Stimulated activated CD8-positive, alpha-beta memory T cell treated with anti-CD3 and anti-CD28 coated beads, Interleukin-12 subunit alpha, Interleukin-12 subunit beta, amount 100 ng/mL, for 4 hours (primary cell): ENCODE measurements at regions not wholly inside any gene's neighbourhood (a gene's known extent, or its start where the extent isn't known, plus 50 kb on each side); places are given as distances from the start of the nearest gene placed in this dataset.
"Not testable (repeated sequence)": the region's sequence is repeated elsewhere in the genome, so short reads cannot be mapped to it uniquely, and the experiment has no call there.

Experiments
- DNase-seq: peaks from one replicate; pipeline ENCODE4 v3.0.0-alpha.2; 2020; ENCODE audit warnings: low read depth

DNA sequence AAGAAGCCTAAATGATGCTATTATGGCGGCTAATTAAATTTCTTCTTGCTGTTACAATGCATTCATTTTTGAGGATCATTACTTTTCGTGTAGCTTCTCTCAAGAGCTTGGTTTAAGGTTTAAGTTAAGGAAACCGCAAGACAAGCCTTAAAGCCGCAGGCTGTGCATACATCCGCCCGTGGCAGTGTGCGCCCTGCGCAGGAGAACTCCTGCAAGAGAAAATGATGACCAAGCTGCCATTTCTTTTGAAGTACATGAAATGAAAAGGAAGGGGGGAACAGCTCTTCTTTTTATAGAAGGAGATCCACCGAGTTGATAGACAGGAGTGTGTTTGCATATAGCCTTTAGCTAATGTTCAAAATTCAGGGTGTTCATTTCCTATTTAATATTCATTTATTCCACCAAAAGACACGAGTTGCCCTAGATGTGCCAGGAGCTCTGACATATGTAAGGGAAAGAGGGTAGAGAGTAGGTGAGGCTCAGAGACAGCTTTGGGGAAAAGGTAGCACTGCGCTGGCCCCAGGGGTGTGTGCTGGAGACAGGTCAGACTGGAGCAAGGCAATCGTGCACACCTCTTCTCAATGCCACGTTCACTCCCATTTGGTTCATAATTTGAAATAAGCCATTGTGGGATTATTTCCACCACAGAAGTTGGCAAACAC is 112.1 kb upstream of the LDB2 start:
- no peak for DNase-seq

DNA sequence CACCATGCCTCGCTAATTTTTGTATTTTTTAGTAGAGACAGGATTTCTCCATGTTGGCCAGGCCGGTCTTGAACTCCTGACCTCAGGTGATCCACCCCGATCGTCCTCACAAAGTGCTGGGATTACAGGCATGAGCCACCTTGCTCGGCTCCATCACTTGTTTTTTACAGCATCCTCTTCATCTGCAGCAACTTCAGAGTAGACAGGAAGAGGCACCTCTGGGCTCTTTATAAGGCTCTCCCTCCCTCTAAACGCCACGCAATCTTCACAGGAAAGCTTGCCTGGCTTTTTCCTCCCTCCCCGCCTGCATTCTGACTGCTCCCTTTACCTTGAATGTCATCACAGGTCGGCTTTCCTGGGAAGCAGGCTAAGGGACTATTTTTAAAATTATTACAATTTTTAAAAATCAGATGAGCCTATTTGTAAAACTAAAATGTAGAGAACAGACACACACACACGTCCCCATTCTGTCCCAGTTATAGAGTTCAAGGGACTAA is 111.5 kb upstream of the LDB2 start:
- DNase-seq, result no peak

DNA sequence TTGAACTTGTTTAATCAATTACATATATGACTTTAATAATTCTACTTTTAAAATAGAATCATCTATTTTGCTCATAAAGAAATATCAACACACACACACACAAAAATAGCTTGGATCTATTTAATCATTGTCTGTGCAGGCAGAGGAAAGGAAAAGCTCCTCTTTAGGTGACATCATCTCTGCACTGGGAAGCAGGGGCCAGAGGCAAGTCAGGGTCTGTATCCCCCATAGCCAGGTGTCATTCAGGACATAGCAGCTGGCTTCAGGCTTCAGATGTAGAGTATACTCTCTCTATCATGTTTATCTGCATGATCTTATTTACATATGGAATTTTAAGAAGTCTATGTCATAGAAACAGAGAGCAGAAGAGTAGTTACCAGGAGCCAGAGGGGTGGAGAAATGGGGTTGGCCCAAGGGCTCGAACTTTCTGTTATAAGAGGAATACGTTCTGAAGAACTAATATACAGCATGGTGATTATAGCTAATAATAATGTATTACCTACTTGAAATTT is 110.4 kb upstream of the LDB2 start:
- no peak for DNase-seq

DNA sequence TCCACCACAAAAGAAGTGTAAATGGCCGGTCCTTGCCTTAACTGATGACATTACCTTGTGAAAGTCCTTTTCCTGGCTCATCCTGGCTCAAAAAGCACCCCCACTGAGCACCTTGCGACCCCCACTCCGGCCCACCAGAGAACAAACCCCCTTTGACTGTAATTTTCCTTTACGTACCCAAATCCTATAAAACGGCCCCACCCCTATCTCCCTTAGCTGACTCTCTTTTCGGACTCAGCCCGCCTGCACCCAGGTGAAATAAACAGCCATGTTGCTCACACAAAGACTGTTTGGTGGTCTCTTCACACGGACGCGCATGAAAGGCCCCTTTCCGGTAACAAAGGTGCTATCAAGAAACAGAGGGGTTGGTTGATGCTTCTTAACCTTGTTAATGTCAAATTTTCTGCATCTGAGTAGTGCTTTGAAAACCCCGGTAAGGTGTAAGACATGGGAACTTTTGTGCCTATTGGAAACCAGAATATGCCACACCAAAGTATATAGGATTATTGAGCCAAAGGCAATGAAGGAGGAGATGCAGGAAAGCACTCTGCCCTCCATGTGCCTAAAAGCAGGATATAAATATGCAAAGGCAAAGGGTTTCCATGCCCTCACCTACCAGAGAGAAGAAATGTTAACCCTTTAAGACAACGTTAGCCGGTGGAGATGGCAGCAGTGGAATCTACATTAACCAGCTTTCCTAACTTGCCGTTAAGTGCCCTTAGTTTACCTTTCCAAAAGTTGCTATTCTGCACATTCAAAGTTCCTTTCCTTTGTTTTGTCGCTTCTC is 105.4 kb upstream of the LDB2 start:
- DNase-seq, result not testable (repeated sequence)

DNA sequence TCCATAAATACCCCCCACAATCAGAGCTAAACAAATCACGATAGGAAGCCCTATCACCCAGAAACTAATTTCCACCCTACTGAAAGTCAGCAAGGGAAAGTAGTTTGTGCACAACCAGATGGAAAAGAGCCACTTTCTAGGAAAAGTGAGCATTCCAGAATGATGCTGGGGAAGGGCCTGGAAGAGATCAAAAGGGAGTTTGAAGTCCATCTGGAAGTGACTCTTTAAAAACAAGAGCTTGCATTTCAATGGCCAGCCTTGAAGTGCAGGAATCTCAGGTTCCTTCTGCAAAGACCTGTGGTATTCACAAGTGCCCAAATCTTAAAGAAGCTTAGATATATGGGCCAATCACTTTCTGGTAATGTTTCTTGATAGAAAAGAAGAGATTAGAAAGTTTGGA is 97.0 kb upstream of the LDB2 start:
- no peak for DNase-seq

DNA sequence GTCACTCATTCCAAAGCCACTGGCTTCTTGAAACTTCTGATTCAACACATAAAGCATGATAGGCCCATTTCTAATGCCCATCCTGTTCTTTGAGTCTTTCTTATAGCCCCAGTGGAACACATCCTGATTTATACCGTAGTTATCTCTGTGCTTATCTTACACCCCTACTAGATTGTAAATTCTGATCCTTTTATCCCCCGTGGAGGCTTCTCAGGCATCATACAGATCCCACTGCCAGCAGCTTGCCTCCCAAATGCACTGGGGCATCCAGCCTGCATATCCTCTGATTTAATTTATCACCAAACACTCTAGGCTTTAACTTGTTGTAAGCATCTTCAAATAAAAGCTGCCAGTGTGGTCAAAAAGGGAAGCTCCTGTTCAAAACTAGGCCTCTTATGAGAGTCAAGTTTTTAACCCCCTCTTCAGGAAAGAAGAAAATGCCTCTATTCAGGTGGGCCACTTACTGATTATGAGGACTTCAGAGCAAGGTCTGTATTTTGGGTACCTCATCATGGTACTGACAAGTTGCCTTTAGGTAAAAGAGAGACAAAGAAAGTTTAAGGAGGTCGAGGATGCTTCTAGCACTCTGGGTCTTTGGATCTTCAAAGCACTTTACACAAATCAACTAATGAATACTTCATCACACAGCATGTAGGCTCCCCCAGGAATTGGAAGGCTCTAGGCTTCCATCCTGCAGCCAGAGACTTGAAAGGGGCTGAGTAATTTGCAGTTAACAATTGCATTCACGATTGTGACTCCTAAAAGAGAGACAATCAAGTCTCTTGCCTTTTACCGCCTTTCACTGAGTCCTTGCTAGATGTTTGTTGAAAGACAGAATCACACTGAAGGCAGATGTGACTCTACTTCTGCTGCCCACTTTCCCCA is 95.8 kb upstream of the LDB2 start:
- no peak for DNase-seq

DNA sequence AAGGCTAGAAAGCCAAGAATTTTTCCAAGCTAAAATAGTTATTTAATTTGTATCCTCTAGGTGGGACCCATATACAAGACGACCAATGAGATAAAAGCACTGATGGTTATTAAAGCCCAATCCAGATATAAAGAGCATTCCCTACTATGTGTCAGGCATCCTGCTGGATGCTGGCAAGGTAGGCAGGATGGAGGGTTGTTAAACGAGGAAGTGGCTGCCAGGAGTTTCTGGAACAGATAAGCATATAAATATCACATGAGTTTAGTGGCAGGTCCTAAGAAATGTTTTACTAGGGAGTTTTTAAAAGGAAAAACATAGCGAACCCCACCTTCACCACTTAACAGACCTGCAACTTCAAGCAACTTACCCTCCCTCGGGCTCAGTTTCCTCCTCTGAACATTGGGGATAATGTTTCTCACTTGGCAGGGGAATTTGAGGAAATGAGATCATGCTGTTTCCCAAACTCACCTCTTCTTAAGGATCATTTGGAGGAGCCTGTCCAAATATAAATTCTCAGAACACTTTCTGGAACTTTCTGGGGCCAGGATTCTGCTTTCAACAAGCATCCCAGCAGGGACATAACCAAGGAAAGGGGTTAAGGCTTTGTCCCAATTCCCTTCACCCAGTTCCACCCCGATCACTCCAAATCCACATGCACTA is 94.3 kb upstream of the LDB2 start:
- DNase-seq, result no peak

DNA sequence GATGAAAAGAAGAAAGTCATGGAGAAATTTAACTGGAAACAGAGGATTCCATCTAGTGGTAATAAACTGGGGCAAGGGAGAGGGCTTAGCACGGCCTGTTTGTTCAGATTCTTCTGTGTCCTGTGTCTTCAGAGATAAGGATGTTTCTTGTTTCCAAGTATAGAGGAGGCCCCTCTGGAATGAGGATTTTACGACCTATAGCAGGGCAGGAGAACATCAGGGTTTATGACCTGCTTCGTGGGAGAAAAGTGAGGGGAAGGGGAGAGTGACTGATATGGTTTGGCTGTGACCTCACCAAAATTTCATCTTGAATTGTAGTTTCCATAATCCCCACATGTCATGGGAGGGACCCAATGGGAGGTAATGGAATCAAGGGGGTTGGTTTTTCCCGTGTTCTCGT is 93.0 kb upstream of the LDB2 start:
- no peak for DNase-seq

DNA sequence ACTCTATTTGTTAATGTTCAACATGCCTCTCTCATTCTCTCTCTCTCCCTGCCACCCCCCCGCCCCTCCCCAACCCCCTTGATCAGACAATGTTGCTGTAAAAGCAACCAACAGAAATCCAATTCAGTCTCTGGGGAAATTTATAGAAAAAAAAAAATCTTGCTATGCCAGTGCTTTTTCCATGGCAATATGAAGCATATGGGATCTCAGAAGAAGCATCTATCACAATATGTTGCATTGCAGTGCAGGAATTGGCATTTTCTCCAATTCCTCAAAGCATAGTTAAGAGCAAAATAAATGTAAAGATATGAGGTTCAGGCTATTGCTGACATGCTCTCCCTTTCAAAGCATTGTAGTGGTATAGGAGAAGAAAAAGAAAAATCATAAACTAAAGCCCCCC is 90.9 kb upstream of the LDB2 start:
- DNase-seq, result no peak

DNA sequence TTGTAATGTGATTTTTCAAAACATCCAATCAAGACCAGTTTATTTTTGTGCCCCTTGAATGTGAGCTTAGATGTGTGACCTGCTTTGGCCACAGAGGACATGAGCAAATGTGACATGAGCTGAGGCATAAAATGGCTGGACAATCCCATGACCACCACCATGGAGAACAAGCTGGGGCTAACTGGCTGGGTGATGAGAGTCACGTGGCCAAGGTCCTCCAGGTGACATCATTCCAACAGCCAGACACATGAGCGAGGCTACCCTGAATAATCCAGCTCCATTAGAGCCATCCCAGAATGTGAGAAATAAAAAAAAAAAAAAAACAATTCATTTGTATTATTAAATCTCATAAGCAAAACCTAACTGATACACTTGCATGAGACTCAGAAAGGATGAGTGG is 90.4 kb upstream of the LDB2 start:
- no peak for DNase-seq

DNA sequence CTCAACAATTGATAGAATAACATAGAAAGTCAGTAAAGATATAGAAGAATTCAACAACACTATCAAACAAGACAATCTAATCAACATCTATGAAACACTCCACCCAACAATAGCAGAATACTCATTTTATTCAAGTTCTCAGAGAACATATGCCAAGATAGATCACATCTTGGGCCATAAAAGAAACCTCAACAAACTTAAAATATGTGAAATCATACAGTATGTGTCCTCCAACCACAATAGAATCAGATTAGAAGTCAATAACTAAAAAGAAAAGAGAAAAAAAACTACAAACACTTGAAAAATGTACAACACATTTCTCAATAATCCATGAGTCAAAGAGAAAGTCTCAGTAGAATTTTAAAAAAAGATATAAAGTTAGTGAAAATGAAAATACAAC is 78.6 kb upstream of the LDB2 start:
- no peak for DNase-seq

DNA sequence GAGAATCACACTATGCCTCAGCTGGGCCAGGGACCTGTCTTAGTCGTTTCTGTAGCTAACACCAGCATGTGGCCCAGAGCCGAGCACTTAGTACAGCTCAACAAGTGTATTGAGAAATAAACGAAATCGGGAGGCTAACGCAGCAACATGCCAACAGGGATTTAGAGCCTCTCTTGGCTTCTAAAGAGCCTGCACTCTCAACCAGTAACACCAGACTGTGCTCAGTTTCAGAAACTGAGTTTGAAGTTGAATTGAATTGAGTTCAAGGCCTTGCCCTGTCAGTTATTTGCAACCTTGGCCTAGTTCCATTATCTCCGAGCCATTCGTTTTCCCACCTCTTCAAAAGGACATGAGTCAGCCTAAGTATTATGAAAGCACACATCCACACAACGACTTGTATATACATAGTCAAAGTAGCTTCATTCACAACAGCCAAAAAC is 71.3 kb upstream of the LDB2 start:
- no peak for DNase-seq

DNA sequence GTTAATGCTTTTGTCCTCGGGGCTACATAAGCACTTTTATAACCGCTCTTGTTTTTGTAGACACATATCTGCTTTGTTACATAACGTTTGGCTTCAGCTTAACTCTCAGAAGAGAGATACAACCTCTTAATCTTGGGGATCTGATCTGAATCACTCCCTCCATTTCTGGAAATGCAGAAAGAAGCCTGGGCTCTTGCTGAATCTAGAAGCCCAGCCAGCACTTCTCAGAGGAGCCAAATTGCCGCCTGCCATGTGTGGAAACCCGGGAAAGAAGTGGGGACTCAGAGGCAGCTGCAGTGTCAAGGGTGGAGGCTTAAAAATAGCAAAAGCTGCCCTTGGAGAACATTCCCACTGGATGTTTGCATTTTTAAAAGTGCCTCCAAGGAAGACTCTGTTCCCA is 69.3 kb upstream of the LDB2 start:
- no peak for DNase-seq

DNA sequence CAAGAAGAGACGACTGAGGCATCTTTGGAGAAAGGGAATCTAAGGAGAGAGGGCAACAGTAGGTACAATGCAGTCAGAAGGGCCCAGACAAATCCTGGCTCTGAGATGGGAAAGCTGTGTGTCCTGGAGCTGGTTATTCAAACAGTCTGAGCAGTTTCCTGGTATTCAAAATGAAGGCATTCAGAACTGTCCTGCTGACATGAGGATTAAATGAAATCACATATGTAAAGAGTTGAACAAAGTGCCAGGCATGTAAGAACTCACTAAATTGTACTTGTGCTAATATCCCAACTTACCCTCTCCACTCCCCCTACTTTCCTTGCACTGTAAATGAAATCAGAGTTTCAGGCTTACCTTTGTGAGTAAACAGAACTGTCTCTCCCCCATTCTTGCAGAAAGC is 60.9 kb upstream of the LDB2 start:
- no peak for DNase-seq

DNA sequence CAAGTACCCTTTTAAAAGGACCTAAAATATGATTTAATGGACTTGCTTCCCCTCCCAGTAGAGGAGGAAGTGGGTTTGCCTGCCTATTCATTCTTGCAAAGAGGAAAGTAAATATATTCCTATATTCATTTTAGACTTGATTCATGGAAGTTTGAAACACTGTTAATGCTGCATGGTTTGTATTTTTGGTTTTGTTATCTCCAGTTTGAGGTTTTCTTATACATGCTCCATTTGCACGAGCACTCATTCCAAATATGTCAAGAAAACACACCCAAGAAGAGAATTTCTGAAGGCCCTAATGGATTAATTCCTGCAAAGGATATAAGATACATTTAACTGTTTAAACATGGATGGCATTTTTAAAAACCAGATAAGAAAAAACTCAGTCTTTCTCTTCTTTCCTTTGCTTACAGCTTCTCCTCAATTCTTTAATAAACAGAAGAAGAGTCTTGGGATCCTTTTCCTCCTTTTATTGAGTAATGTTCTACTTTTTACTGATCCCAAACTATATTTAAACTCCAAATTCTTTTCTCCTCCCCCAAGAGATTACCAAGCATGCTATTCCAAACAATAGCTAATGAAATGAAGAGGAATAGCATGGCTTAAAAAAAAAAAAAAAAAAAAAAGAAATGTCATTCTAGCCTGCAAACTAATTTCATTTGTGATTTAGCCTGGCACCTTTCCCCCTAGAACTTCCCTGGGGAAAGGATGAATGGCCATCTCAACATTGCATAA is 54.6 kb upstream of the LDB2 start:
- no peak for DNase-seq

DNA sequence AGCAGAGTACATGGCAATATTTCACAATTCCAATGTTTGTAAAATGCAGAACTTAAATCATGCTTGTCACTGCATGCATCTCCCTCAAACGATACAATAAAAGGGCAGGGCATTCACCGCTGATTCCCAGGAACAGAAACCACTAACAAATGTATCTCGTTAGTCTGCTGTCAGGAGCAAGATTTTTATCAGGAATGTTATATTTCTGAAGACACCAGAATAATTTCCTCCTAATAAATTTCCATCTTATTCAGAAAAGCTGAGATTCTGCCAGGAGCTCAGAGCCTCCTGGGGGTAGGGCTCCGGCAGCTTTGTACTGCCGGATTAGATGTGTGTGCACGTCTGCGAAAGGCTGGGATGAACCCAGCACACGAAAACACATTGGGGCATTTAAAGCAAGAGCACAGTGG is 54.0 kb upstream of the LDB2 start:
- DNase-seq, result no peak
